Endodermal cell (in vitro differentiated cells): ENCODE measurements at regions not wholly inside any gene's neighbourhood (a gene's known extent, or its start where the extent isn't known, plus 50 kb on each side); places are given as distances from the start of the nearest gene placed in this dataset.

Experiments
- DNase-seq: peaks from one replicate; pipeline ENCODE4 v3.0.0-alpha.2; 2017
- H3K27ac ChIP-seq: 2 replicates; pipeline ENCODE4 v1.5.1; 2013; ENCODE audit warnings: mild to moderate bottlenecking, low read depth, low read length, moderate library complexity
- H3K27me3 ChIP-seq: 2 replicates; pipeline ENCODE4 v1.6.1; 2013; ENCODE audit warnings: mild to moderate bottlenecking, low read length, moderate library complexity; ENCODE audit not compliant: insufficient read depth, control insufficient read depth, poor library complexity, severe bottlenecking
- H3K36me3 ChIP-seq: 2 replicates; pipeline ENCODE4 v1.7.0; 2013; ENCODE audit warnings: mild to moderate bottlenecking, low read length, moderate library complexity; ENCODE audit not compliant: control insufficient read depth, insufficient read depth
- H3K4me1 ChIP-seq: one replicate; pipeline ENCODE4 v1.7.0; 2013; ENCODE audit warnings: low read length; ENCODE audit not compliant: control insufficient read depth, insufficient read depth
- H3K4me3 ChIP-seq: 2 replicates; pipeline ENCODE4 v1.5.1; 2013; ENCODE audit warnings: mild to moderate bottlenecking, low read length, moderate library complexity
- H3K9ac ChIP-seq: 2 replicates; pipeline ENCODE4 v1.6.1; 2013; ENCODE audit warnings: mild to moderate bottlenecking, low read length, moderate library complexity; ENCODE audit not compliant: poor library complexity, severe bottlenecking; ENCODE audit errors: extremely low read depth
- H3K9me3 ChIP-seq: 2 replicates; pipeline ENCODE4 v1.6.1; 2013; ENCODE audit warnings: mild to moderate bottlenecking, low read length, moderate library complexity; ENCODE audit not compliant: control insufficient read depth
- H3K27ac Mint-ChIP-seq: 2 replicates; pipeline ENCODE4 v1.8.0; 2020; ENCODE audit warnings: mixed read lengths
- H3K27me3 Mint-ChIP-seq: 2 replicates; pipeline ENCODE4 v1.8.0; 2021; ENCODE audit warnings: mild to moderate bottlenecking, mixed read lengths; ENCODE audit not compliant: insufficient read depth
- H3K36me3 Mint-ChIP-seq: 2 replicates; pipeline ENCODE4 v1.8.0; 2020; ENCODE audit warnings: low read depth, mixed read lengths
- H3K4me1 Mint-ChIP-seq: 2 replicates; pipeline ENCODE4 v1.8.0; 2020; ENCODE audit warnings: mixed read lengths
- H3K4me3 Mint-ChIP-seq: 2 replicates; pipeline ENCODE4 v1.8.0; 2020; ENCODE audit warnings: mild to moderate bottlenecking, moderate library complexity, mixed read lengths
- H3K9me3 Mint-ChIP-seq: 2 replicates; pipeline ENCODE4 v1.8.0; 2020; ENCODE audit warnings: mild to moderate bottlenecking, mixed read lengths
- WGBS, 2 experiments: methylation state at CpG; one replicate each; pipeline versions ENCODE4 v1.1.5 to v1.1.7; 2013; ENCODE audit warnings: missing lambda C conversion rate in 2 of 2, mixed read lengths in 1 of 2; ENCODE audit not compliant: insufficient coverage in 1 of 2, insufficient read length in 1 of 2; 5-methylcytosine and 5-hydroxymethylcytosine counted together
- TF ChIP-seq, protein P1 (sequence below): fragments of 200-600 bp; sonication (generic); conservative IDR thresholded peaks from 2 replicates; pipeline ENCODE4 v1.5.0; 2021; ENCODE audit warnings: antibody characterized with exemption, mild to moderate bottlenecking

DNA sequence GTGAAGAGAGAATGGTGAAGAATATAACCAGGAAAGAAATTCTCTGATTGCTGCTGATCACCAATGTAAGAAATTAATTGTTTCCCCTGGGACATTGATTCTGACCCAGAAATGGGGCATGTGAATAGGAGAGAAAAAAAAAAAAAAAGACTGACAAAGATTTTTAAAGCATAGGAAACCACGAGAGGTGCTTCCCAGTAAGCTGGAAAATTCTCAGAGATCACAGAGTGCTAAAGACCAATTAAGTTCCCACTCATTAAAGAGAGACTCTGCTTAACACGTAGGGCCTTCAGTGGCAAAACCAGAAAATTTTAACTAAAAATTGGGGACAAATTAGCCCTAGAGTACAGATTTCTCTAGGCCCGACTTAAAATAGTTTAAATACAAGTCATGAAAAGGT lies 604.4 kb downstream of the ARAP2 start:
- Histone ChIP-seq H3K4me1 (no peaks in the 10 kb centered on the region), H3K9me3 (no peaks in the 10 kb centered on the region), H3K9ac (no peak overlapping the region), H3K4me3 (no peak overlapping the region), H3K27me3 (no peaks in the 10 kb centered on the region), H3K36me3 (no peaks in the 10 kb centered on the region), H3K27ac (no peak overlapping the region)
- H3K4me3 Mint-ChIP-seq: no peak overlapping the region
- DNase-seq: no peak
- H3K27me3 Mint-ChIP-seq: no peaks in the 10 kb centered on the region
- H3K27ac Mint-ChIP-seq: no peak overlapping the region
- no peaks in the 10 kb centered on the region for H3K9me3 Mint-ChIP-seq
- WGBS, 2 experiments: 87 to 90% methylated on average over 2 to 3 of the region's 3 CpGs
- no peaks in the 10 kb centered on the region for H3K36me3 Mint-ChIP-seq
- no peaks in the 10 kb centered on the region for H3K4me1 Mint-ChIP-seq
- TF ChIP-seq, protein P1, sequence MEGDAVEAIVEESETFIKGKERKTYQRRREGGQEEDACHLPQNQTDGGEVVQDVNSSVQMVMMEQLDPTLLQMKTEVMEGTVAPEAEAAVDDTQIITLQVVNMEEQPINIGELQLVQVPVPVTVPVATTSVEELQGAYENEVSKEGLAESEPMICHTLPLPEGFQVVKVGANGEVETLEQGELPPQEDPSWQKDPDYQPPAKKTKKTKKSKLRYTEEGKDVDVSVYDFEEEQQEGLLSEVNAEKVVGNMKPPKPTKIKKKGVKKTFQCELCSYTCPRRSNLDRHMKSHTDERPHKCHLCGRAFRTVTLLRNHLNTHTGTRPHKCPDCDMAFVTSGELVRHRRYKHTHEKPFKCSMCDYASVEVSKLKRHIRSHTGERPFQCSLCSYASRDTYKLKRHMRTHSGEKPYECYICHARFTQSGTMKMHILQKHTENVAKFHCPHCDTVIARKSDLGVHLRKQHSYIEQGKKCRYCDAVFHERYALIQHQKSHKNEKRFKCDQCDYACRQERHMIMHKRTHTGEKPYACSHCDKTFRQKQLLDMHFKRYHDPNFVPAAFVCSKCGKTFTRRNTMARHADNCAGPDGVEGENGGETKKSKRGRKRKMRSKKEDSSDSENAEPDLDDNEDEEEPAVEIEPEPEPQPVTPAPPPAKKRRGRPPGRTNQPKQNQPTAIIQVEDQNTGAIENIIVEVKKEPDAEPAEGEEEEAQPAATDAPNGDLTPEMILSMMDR: no peak

DNA sequence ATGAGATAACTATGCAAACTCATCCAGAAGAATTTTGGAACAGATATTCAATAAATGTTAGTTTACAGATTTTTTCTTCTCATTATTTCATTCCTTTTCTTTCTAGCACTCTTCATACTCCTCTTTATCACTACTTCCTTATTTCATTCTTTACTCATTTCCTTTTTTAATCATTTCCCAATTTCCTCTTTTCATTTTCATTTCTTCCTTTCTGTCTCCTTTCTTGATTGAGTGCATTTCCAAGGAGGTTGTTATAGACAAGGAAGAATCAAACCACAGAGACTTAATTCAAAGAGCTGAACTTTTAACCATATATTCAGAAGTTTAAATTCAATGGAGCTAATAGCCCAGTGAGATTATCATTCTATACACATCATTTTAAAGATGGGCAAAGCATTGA lies 600.7 kb downstream of the ARAP2 start:
- DNase-seq: no peak
- H3K36me3 ChIP-seq: no peaks in the 10 kb centered on the region
- no peak overlapping the region for H3K9ac ChIP-seq
- H3K4me3 Mint-ChIP-seq: no peak overlapping the region
- H3K4me1 Mint-ChIP-seq: no peaks in the 10 kb centered on the region
- no peaks in the 10 kb centered on the region for H3K27me3 ChIP-seq
- TF ChIP-seq, protein P1: no peak
- H3K4me1 ChIP-seq: no peaks in the 10 kb centered on the region
- no peaks in the 10 kb centered on the region for H3K36me3 Mint-ChIP-seq
- no peak overlapping the region for H3K27ac ChIP-seq
- no peaks in the 10 kb centered on the region for H3K9me3 ChIP-seq
- no peak overlapping the region for H3K27ac Mint-ChIP-seq
- no peak overlapping the region for H3K4me3 ChIP-seq
- no peaks in the 10 kb centered on the region for H3K9me3 Mint-ChIP-seq
- no peaks in the 10 kb centered on the region for H3K27me3 Mint-ChIP-seq

DNA sequence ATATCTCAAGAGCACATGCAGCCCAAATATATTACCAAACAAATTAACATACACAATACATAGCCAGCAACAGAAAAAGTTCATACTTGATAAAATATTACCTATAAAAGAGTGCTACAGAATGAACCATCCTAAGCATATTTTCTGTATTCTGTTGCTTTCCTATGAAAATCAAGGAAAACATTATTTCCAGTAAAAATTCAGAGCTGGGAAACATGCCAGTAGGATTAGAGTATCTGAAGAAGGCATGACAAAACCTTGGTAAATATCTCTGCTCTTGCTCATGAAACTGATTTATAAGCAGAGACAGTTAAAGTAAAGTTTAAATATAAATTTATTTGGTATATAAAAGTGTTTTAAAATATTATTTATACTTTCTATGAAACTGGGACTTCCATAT lies 599.7 kb downstream of the ARAP2 start:
- TF ChIP-seq, protein P1: no peak

More for the DNA sequence above, 599.7 kb downstream of the ARAP2 start:
- Mint-ChIP-seq H3K9me3 (no peaks in the 10 kb centered on the region), H3K27ac (no peak overlapping the region), H3K36me3 (no peaks in the 10 kb centered on the region), H3K27me3 (no peaks in the 10 kb centered on the region), H3K4me1 (no peaks in the 10 kb centered on the region), H3K4me3 (no peak overlapping the region)
- no peaks in the 10 kb centered on the region for H3K27me3 ChIP-seq
- H3K36me3 ChIP-seq: no peaks in the 10 kb centered on the region
- DNase-seq: no peak
- no peak overlapping the region for H3K27ac ChIP-seq
- no peak overlapping the region for H3K9ac ChIP-seq
- no peaks in the 10 kb centered on the region for H3K4me1 ChIP-seq
- H3K9me3 ChIP-seq: no peaks in the 10 kb centered on the region
- no peak overlapping the region for H3K4me3 ChIP-seq
